ENCODE measurements at regions not wholly inside any gene's neighbourhood (a gene's known extent, or its start where the extent isn't known, plus 50 kb on each side); places are given as distances from the start of the nearest gene placed in this dataset.

- H3K4me1 Mint-ChIP-seq, result no peaks in the 10 kb centered on the region
- no peak overlapping the region for H3K4me3 Mint-ChIP-seq
- no peak overlapping the region for H3K27ac Mint-ChIP-seq
- no peak for DNase-seq (ENCODE audit: low spot score in 2 of 2)
- H3K36me3 Mint-ChIP-seq, result no peaks in the 10 kb centered on the region
- no peaks in the 10 kb centered on the region for H3K9me3 Mint-ChIP-seq
- ATAC-seq, result no peak
Measured at GRCh38 chr15:38890194-38890593, 325.6 kb upstream of the RASGRP1 start.

GRCh38 chr15:38893925-38894242 lies 329.3 kb upstream of the RASGRP1 start:
- no peaks in the 10 kb centered on the region for H3K4me1 Mint-ChIP-seq
- H3K4me3 Mint-ChIP-seq, result no peak overlapping the region
- H3K9me3 Mint-ChIP-seq, result no peaks in the 10 kb centered on the region
- DNase-seq (ENCODE audit: low spot score in 2 of 2) (no peak), ATAC-seq (no peak)
- no peaks in the 10 kb centered on the region for H3K36me3 Mint-ChIP-seq
- no peak overlapping the region for H3K27ac Mint-ChIP-seq

- no peaks in the 10 kb centered on the region for H3K9me3 Mint-ChIP-seq
- ATAC-seq (no peak), DNase-seq (ENCODE audit: low spot score in 2 of 2) (no peak)
- no peaks in the 10 kb centered on the region for H3K4me1 Mint-ChIP-seq
- H3K36me3 Mint-ChIP-seq, result no peaks in the 10 kb centered on the region
- no peak overlapping the region for H3K27ac Mint-ChIP-seq
- no peak overlapping the region for H3K4me3 Mint-ChIP-seq
Measured at GRCh38 chr15:38894243-38894948, 329.8 kb upstream of the RASGRP1 start.

- H3K9me3 Mint-ChIP-seq, result no peaks in the 10 kb centered on the region
- no peaks in the 10 kb centered on the region for H3K4me1 Mint-ChIP-seq
- no peaks in the 10 kb centered on the region for H3K36me3 Mint-ChIP-seq
- DNase-seq (ENCODE audit: low spot score in 2 of 2) (no peak), ATAC-seq (no peak)
- H3K27ac Mint-ChIP-seq, result no peak overlapping the region
- no peak overlapping the region for H3K4me3 Mint-ChIP-seq
Measured at GRCh38 chr15:38895326-38896255, 331.0 kb upstream of the RASGRP1 start.

GRCh38 chr15:38896647-38897046 lies 332.0 kb upstream of the RASGRP1 start:
- H3K4me3 Mint-ChIP-seq, result no peak overlapping the region
- H3K9me3 Mint-ChIP-seq, result no peaks in the 10 kb centered on the region
- H3K27ac Mint-ChIP-seq, result no peak overlapping the region
- DNase-seq (ENCODE audit: low spot score in 2 of 2), result no peak
- no peaks in the 10 kb centered on the region for H3K36me3 Mint-ChIP-seq
- ATAC-seq, result no peak
- H3K4me1 Mint-ChIP-seq, result no peaks in the 10 kb centered on the region

DNA sequence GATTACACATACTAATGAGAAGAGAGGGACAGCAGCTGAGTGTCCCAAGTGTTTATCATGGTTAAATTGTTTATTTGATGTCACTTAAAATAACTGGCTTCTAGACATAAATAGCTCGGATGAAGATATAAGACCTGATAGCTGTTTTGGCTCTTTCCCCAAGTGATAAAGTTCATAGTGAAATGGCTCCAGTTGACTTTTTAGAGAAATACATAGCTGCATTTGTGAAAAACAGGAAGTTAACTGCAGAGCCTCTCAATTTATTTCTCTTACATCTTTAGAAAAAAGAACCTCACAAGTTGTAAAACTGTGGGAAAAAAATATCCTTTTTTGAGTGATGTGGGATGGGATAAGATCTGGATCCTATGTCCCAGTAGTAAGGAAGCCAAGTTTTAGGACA lies 332.9 kb upstream of the RASGRP1 start:
- H3K4me3 Mint-ChIP-seq, result no peak overlapping the region
- ATAC-seq (no peak), DNase-seq (ENCODE audit: low spot score in 2 of 2) (no peak)
- no peak overlapping the region for H3K27ac Mint-ChIP-seq
- no peaks in the 10 kb centered on the region for H3K9me3 Mint-ChIP-seq
- no peaks in the 10 kb centered on the region for H3K4me1 Mint-ChIP-seq
- no peaks in the 10 kb centered on the region for H3K36me3 Mint-ChIP-seq

- no peaks in the 10 kb centered on the region for H3K9me3 Mint-ChIP-seq
- no peak for ATAC-seq
- H3K27ac Mint-ChIP-seq, result no peak overlapping the region
- no peak for DNase-seq (ENCODE audit: low spot score in 2 of 2)
- no peaks in the 10 kb centered on the region for H3K4me1 Mint-ChIP-seq
- no peaks in the 10 kb centered on the region for H3K36me3 Mint-ChIP-seq
- no peak overlapping the region for H3K4me3 Mint-ChIP-seq
Measured at GRCh38 chr15:38898236-38898635, 333.6 kb upstream of the RASGRP1 start.

DNA sequence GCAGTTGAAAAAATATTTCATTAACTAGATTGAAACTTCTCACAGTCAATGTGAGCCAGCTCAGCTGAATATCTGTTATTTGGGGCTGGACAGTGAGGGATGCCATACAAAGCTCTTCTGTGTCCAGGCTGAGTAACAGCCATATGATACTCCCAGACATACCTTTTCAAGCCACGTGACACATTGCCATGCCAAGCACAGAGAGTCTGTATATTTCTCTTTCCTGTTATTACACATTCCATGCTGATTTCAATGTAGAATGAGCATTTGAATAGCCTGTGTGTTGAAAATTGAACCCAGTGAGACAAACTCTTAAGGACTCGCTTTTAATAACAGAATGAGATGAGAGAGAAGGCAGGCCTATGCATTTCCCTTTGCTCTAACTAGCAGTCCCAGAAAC lies 334.7 kb upstream of the RASGRP1 start:
- DNase-seq (ENCODE audit: low spot score in 2 of 2), result no peak
- no peak for ATAC-seq
- no peak overlapping the region for H3K27ac Mint-ChIP-seq

DNA sequence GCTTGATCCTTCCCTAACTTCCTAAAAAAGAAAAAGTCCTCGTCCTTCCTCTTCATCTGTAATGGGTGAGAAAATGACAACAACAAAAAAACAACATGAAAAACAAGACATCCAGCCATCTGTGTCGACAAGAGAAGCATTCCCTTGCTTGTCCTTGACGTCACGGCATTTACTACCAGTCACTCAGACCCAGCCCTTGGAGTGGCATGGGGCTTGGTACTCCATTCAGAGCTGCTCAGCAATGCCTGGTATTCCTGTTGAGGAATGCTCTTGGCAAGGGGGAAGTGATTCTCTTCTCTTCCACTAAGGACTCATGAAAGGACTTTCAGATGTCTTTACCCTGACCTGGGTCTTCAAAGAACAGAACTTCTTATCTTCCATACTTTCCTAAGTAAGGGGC lies 339.7 kb upstream of the RASGRP1 start:
- Mint-ChIP-seq H3K27ac (no peak overlapping the region), H3K4me1 (no peaks in the 10 kb centered on the region), H3K36me3 (no peaks in the 10 kb centered on the region), H3K4me3 (no peak overlapping the region), H3K9me3 (no peaks in the 10 kb centered on the region)
- DNase-seq (ENCODE audit: low spot score in 2 of 2), result no peak
- ATAC-seq, result no peak

More for the DNA sequence above, 334.7 kb upstream of the RASGRP1 start:
- no peaks in the 10 kb centered on the region for H3K4me1 Mint-ChIP-seq
- no peaks in the 10 kb centered on the region for H3K9me3 Mint-ChIP-seq
- H3K36me3 Mint-ChIP-seq, result no peaks in the 10 kb centered on the region
- H3K4me3 Mint-ChIP-seq, result no peak overlapping the region

- DNase-seq (ENCODE audit: low spot score in 2 of 2) (no peak), ATAC-seq (no peak)
- Mint-ChIP-seq H3K9me3 (peaks cover 2% of the 10 kb centered on the region), H3K27ac (no peak overlapping the region), H3K4me1 (no peaks in the 10 kb centered on the region), H3K4me3 (no peak overlapping the region), H3K36me3 (no peaks in the 10 kb centered on the region)
Measured at GRCh38 chr15:38905632-38906031, 341.0 kb upstream of the RASGRP1 start.

- DNase-seq (ENCODE audit: low spot score in 2 of 2), result no peak
- H3K27ac Mint-ChIP-seq, result no peak overlapping the region
- no peaks in the 10 kb centered on the region for H3K9me3 Mint-ChIP-seq
- H3K4me1 Mint-ChIP-seq, result no peaks in the 10 kb centered on the region
- no peaks in the 10 kb centered on the region for H3K36me3 Mint-ChIP-seq
- H3K4me3 Mint-ChIP-seq, result no peak overlapping the region
- no peak for ATAC-seq
Measured at GRCh38 chr15:38920966-38921365, 356.4 kb upstream of the RASGRP1 start.

- Mint-ChIP-seq H3K4me1 (no peaks in the 10 kb centered on the region), H3K36me3 (no peaks in the 10 kb centered on the region), H3K9me3 (no peaks in the 10 kb centered on the region), H3K4me3 (no peak overlapping the region), H3K27ac (no peak overlapping the region)
- DNase-seq (ENCODE audit: low spot score in 2 of 2) (no peak), ATAC-seq (no peak)
Measured at GRCh38 chr15:38921471-38921870, 356.9 kb upstream of the RASGRP1 start.

DNA sequence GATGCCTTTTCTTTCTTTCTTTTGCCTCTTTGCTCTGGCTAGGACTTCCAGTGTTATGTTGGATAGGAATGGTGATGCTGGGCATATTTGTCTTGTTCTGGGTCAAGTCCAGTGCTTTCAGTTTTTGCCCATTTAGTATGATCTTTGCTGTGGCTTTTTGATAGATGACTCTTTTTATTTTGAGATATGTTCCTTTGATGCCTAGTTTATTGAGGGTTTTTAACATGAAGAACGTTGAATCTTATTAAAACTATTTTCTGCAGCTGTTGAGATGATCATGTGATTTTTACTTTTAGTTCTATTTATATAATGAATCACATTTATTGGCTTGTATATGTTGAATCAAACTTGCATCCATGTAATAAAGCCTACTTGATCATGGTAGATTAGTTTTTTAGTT lies 363.8 kb upstream of the RASGRP1 start:
- Mint-ChIP-seq H3K36me3 (no peaks in the 10 kb centered on the region), H3K9me3 (no peaks in the 10 kb centered on the region), H3K4me1 (no peaks in the 10 kb centered on the region), H3K4me3 (no peak overlapping the region), H3K27ac (no peak overlapping the region)
- ATAC-seq, result no peak
- DNase-seq (ENCODE audit: low spot score in 2 of 2), result no peak

- no peaks in the 10 kb centered on the region for H3K4me1 Mint-ChIP-seq
- H3K36me3 Mint-ChIP-seq, result no peaks in the 10 kb centered on the region
- H3K27ac Mint-ChIP-seq, result no peak overlapping the region
- H3K9me3 Mint-ChIP-seq, result no peaks in the 10 kb centered on the region
- no peak for ATAC-seq
- DNase-seq (ENCODE audit: low spot score in 2 of 2), result no peak
- H3K4me3 Mint-ChIP-seq, result no peak overlapping the region
Measured at GRCh38 chr15:38930851-38931572, 366.4 kb upstream of the RASGRP1 start.

- H3K9me3 Mint-ChIP-seq, result no peaks in the 10 kb centered on the region
- H3K4me3 Mint-ChIP-seq, result no peak overlapping the region
- no peaks in the 10 kb centered on the region for H3K36me3 Mint-ChIP-seq
- H3K27ac Mint-ChIP-seq, result no peak overlapping the region
- ATAC-seq, result no peak
- no peaks in the 10 kb centered on the region for H3K4me1 Mint-ChIP-seq
- DNase-seq (ENCODE audit: low spot score in 2 of 2), result no peak
Measured at GRCh38 chr15:38941399-38941953, 376.9 kb upstream of the RASGRP1 start.

Data from stimulated activated effector memory CD8-positive, alpha-beta T cell treated with anti-CD3 and anti-CD28 coated beads, Interleukin-12 subunit alpha, Interleukin-12 subunit beta, amount 100 ng/mL, for 72 hours (primary cell).